Limb (tissue), 2 donors: ENCODE measurements at regions not wholly inside any gene's neighbourhood (a gene's known extent, or its start where the extent isn't known, plus 50 kb on each side); places are given as distances from the start of the nearest gene placed in this dataset.
A peak's percentile ranks its signal among the peaks of the same experiment; 100 is the strongest.

Experiments used
- DNase-seq, 2 donors: peaks; one replicate each; pipeline ENCODE4 v3.0.0-alpha.2; 2016; ENCODE audit errors: extremely low spot score in 2 of 2

GRCh38 chr4:81960961-81961360 is 412.8 kb downstream of the HNRNPD start:
- no peak for DNase-seq

- DNase-seq: no peak
Observed at GRCh38 chr4:81954271-81954670, 419.5 kb downstream of the HNRNPD start.

GRCh38 chr4:81951891-81952455 is 421.8 kb downstream of the HNRNPD start:
- DNase-seq: no peak

DNA sequence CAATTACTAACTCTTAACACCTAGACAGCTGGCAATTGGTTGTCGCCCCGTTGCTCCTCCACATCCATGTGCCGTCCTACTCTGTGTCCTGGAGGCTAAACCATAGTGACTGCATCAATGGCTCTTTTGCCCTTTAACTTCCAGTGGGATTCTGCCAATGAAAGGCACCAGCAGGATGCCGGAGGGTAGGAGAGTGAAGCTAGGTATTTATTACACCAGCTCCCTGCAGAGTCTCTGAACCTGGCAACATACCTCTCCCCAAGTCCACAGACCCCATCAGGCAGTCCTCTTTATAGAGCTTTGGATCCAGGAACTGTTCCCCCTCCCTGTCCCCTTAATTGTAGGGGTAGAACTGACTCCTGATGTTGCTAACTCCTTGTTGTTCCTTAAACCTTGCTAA is 426.8 kb downstream of the HNRNPD start:
- DNase-seq: no peak

DNA sequence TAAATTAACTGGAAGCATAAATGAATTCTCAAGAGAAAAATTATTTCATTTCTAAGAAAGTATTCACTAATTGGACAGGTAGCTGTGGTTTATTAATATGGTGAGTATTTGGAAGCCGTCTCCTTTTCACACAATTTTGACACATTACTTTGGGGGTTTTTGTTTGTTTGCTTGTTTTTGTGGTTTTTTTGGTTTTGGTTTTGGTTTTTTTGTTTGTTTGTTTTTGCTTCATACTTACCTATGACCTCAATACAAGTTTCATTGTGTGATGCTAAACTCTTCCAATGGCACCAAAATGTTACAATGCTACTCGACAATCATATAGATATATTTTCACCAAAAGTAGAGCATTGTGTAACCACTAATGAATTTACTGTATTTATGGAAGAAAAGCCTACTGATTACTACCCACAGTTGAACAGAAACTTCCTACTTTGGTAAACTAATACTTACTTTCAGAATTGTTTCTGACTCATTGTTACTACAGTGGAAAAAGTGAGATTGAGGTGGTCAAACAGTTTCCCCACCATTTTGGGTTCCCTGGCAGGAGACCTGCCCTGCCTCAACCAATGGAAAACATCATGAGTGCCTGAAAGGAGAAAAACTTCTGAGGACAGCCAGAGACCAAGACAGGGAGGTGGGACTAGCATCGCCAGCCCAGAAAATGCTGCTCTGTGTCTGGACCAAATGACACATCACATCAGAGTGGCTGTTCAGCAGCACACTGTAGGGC is 443.1 kb downstream of the HNRNPD start:
- no peak for DNase-seq

GRCh38 chr4:81923140-81923539 is 450.7 kb downstream of the HNRNPD start:
- no peak for DNase-seq

DNA sequence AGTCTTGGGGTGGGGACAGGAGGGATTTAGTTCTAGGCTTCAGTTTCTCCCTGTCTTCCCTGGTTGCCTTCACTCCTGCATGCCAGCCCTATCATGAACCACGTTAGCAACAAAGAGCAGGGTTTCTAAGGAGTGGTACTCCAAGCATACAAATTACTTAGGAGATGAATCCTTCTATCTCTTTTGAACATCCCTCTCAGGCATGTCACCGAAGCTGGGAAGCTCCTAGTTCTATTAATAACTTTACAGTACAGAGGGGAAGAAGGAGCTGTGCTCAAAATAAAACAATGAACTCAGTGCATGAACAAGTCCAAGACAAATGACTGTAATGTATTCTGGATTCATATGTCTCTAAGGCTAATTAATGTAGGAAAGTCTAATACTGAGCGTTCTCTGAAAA is 450.6 kb upstream of the RASGEF1B start:
- DNase-seq: no peak

DNA sequence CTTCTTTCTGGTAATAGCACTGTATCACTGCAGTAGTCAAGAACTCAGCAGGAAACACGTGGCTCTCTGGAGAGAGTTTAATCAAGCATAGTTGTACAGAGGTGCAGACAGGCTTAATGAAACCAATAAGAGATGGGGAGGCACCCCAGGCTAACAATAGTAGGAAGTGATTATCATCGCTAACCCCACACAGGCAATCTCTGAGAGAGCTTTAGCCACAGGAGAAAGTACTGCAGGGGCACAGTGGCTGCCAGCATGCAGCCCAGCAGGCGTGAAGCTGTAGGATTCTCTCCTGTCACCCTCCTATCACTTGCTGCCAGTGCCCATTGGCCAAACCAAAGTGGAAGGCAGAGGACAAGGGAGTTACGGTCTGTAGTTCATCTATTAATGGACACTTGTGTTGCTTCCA is 450.0 kb upstream of the RASGEF1B start:
- DNase-seq: peak in 1 of 2 donors; percentile 29

GRCh38 chr4:81919810-81920209 is 448.1 kb upstream of the RASGEF1B start:
- DNase-seq: no peak

GRCh38 chr4:81919223-81919622 is 447.5 kb upstream of the RASGEF1B start:
- no peak for DNase-seq

DNA sequence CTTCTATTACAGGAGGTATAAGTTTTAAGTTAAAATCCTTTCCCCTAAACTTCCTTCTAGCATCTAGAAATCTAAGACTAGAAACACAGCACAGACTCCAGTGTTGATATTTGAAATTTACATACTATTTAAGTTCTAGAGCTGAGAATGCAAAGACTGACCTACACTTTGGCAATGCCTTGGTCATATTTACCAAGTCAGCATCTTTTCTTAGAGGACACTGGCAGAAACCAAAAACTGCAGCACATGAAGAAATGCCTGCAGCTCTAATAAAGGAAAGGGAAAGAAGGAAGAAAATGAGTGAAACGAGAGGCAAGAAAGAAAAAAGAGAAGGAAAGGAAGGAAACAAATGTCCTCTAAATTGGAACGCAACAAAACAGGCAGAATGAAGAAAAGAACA is 443.7 kb upstream of the RASGEF1B start:
- DNase-seq: no peak

DNA sequence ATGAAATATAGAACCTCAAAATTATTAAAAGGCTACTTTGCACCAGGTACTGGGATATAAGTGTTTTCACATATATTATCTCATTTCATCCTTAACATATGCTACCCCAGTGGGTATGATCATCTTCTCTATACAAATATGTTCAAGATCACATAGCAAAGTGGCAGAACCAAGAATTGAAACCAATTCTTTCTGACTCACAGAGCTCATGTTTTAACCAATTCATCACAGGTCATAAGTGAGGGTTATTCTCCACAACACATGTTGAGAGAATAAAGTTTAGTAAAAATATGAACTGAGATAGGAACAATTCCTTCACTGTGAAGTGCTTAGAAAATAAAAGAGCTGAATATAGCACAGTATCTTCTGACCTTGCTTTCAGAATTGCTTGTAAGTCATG is 442.9 kb upstream of the RASGEF1B start:
- no peak for DNase-seq

- DNase-seq: peak; percentile 47 to 48
Observed at GRCh38 chr4:81913427-81913879, 441.7 kb upstream of the RASGEF1B start.

- DNase-seq: no peak
Observed at GRCh38 chr4:81912376-81913030, 440.8 kb upstream of the RASGEF1B start.

- DNase-seq: no peak
Observed at GRCh38 chr4:81906905-81907304, 435.2 kb upstream of the RASGEF1B start.

- no peak for DNase-seq
Observed at GRCh38 chr4:81905971-81906370, 434.3 kb upstream of the RASGEF1B start.

GRCh38 chr4:81904121-81904520 is 432.4 kb upstream of the RASGEF1B start:
- no peak for DNase-seq

DNA sequence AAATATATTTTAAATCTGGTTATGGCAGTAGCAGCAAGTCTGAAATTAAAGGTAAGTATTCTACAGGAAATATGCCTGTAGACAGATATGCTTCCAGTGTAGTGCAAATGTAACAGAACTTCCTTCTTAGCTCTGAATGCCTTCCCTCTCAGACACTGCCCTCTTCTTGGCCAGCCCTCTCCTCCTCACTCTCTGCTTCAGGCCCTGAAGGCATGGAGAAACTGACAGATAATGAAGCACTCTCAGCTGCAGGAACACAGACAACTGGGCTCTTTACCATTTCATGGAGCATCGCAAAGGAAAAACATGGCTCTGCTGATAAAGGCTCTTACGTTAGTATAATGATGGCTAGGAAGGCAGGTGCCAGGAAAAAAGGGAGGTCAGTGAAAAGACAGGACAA is 431.5 kb upstream of the RASGEF1B start:
- no peak for DNase-seq

DNA sequence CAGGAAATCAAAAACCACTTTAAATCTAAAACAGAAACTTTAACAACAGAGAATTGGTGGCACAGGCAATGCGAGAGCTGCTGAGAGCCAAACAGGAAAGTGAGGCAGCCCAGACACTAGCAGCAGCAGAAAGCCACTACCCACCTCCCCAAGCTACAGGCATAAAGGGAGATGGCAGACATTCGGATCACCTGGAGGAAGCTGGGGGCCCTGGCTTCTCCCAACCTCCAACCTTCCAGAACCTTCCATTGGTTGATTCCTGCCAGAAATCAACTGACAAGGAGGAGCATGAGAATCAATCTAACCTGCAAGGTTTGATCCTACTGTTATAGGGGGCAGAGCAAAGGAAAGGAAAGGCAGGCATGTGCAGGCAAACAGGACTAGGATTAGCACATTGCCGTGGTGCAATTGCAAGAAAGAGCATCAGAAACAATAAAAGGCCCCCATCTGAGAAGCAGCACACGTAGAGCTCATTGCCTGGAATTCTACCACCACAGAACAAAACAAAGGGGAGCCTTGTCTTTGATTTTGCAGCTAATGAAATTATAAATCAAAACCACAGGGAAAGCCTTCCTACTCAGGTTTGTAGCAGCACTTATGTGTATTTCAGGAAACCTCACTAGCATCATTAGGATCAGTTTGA is 427.3 kb upstream of the RASGEF1B start:
- no peak for DNase-seq

DNA sequence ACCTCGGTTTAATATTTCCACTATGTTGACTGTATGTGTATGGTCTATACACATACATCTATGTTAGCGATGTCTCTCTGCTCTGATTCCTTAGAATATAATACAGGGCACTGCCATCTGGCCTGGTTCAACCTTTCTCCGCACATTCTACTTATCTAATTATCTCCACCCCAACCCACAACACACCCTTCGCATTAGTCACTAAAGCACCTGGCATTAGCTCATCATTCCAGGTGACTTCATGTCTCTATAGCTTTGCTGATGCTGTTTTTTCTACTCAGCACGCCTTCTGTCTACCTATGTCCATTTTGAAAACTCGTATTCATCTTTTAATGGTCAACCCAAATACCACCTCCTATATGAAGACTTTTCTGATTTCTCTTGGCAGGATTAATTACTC is 425.2 kb upstream of the RASGEF1B start:
- DNase-seq: no peak

- no peak for DNase-seq
Observed at GRCh38 chr4:81891005-81891996, 419.6 kb upstream of the RASGEF1B start.
